GM18519 (cell line): ENCODE measurements at regions not wholly inside any gene's neighbourhood (a gene's known extent, or its start where the extent isn't known, plus 50 kb on each side); places are given as distances from the start of the nearest gene placed in this dataset.
"Not testable (repeated sequence)": the region's sequence is repeated elsewhere in the genome, so short reads cannot be mapped to it uniquely, and the experiment has no call there.

Experiments
- ATAC-seq: cut with Tn5 transposase; IDR thresholded peaks from one replicate; pipeline ENCODE4 v1.9.1; 2021; ENCODE audit warnings: mild to moderate bottlenecking, moderate library complexity; ENCODE audit not compliant: unreplicated experiment, low FRiP score

DNA sequence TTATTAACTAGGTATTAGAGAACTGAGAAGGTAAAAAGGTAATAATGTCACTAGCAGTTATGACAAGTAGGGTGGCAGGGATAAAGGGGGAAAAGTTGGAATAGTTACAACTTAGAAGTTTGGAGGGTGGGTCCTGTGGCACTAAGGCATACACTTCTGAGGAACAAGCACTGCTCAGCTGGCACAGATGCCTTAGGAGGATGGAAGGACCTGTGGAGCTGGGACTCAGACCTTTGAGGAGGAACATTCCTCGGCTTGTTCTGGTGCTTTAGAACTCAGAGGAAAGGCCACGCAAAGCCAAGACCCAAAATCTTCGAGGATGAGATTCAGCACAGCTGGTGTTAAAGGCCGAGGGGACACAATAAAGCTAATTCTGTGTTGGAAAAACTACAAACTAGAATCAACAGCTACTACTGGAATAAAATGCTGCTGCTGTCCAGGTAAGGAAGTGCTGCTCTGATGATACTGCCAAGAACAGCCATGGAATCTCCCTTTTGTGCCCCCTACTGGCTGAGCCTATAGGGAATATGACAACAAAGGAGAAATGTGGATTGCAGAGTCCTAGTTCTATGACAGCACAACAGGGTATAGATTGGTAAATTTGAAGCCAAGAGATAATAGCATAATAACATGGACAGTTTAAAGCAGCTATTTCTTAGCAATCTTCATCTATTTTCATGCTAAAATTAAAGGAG is 126.7 kb downstream of the SLC25A46 start:
- ATAC-seq, result peak; percentile 70

DNA sequence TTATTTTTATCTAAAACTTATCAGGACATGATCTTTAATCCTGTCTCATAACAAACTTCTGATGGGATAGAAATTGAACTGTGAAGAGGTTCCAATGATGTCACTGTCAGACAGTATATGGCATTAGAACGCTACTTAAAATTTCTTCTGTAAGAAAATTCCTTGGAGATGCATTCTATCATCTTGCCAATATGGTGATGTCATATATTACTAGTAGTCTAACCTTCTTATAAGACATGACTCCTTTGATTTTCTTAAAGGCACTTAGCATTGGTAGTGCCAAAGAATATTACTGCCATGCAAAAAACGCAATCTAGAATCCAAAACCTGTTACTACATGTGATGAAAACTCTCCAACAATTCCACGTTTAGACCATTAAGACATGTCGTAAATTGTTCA is 131.1 kb downstream of the SLC25A46 start:
- ATAC-seq, result no peak

DNA sequence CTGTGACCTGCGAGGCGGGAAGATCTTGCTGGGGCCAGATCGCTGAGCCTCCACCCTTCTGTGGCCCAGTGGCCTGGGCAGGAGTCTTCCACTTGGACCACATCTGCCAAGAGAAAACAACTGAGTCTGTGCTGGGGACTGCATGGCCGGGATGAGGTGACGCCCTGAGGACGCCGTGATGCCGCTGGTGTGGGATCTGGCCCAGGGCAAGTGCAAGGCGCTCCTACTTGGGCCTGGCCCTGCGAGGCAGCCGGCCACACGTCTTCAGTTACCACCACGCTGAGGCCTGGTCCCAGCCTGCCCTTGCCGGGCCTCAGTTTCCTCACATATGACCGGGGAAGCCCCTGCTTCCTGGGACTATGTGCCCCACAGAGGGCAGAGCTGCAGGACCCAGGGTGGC is 133.4 kb downstream of the SLC25A46 start:
- no peak for ATAC-seq

- no peak for ATAC-seq
Measured at GRCh38 chr5:110872963-110873362, 134.2 kb downstream of the SLC25A46 start.

- ATAC-seq, result no peak
Measured at GRCh38 chr5:110873773-110874437, 135.1 kb downstream of the SLC25A46 start.

- ATAC-seq, result not testable (repeated sequence)
Measured at GRCh38 chr5:110875115-110875514, 136.3 kb downstream of the SLC25A46 start.

DNA sequence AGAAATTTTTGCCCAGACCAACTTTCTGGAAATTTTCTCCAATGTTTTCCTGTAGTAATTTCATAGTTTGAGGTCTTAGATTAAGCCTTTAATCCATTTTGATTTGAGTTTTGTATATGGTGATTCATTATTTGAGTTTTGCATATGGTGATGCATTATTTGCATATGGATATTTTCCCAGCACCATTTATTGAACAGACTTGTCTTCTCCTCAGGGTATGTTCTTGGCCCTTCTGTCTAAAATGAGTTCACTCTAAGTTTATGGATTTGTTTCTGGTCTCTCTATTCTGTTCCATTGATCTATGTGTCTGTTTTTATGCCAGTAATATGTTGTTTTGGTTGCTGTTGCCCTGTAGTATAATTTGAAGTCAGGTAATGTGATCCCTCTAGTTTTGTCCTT is 139.3 kb downstream of the SLC25A46 start:
- ATAC-seq, result no peak

GRCh38 chr5:110879675-110880074 is 140.9 kb downstream of the SLC25A46 start:
- ATAC-seq, result no peak

DNA sequence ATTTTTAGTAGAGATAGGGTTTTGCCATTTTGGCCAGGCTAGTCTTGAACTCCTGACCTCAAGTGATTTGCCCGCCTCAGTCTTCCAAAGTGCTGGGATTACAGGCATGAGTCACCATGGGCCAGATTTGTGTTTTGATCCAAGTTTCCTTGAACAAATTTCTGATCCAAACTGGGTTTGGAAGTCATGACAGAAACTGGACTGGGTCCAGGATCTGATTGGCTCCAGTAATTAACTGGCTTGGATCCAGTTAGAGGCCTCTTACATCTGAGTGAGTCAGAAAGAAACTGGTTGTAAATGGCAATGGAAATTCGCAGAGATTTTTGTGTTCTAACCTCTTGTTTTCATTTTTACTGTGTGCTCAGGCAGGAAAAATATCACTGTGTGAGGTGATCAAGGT is 141.6 kb downstream of the SLC25A46 start:
- ATAC-seq, result no peak

GRCh38 chr5:110884005-110884404 is 145.2 kb downstream of the SLC25A46 start:
- no peak for ATAC-seq

DNA sequence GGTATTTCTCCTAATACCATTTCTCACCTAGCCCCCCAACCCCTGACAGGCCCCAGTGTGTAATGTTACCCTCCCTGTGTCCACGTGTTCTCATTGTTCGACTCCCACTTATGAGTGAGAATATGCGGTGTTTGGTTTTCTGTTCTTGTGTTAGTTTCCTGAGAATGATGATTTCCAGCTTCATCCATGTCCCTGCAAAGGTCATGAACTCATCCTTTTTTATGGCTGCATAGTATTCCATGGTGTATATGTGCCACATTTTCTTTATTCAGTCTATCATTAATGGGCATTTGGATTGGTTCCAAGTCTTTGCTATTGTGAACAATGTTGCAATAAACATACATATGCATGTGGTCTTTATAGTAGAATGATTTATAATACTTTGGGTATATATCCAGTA is 148.4 kb downstream of the SLC25A46 start:
- ATAC-seq, result not testable (repeated sequence)

- ATAC-seq, result not testable (repeated sequence)
Measured at GRCh38 chr5:110893854-110894483, 155.2 kb downstream of the SLC25A46 start.

DNA sequence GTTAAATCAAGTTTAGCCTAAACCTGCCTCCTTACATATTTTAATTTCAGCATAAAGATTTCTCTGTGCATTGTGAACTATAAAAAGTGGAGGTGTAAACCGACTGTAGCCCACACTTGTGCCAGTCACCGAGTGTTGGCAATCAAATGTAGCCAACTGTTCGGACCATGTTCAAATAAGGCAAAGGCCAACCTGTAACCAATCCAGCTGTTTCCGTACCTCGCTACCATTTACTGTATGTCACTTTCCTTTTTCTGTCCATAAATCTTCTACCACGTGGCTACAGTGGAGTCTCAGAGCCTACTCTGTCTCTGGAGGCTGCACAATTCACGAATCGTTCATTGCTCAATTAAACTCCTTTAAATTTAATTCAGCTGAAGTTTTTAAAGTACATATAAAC is 156.0 kb downstream of the SLC25A46 start:
- ATAC-seq, result no peak

DNA sequence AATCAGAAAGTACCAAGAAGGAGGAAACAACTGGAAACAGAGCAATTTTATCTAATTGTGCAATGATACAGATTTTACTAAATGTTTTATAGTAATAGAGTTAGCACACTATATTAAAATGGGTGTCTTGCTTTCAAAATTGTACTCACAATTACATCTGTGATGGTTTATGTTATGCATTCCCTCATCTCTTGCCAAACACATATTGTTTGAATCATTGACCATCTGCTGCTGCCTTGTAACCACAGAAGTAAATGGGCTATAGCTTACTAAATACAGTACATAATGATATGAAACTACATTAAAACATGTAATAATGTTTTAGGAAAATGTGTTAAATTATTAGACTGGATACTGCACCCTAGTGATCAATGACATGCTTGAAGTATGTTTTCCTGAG is 158.1 kb downstream of the SLC25A46 start:
- ATAC-seq, result no peak

DNA sequence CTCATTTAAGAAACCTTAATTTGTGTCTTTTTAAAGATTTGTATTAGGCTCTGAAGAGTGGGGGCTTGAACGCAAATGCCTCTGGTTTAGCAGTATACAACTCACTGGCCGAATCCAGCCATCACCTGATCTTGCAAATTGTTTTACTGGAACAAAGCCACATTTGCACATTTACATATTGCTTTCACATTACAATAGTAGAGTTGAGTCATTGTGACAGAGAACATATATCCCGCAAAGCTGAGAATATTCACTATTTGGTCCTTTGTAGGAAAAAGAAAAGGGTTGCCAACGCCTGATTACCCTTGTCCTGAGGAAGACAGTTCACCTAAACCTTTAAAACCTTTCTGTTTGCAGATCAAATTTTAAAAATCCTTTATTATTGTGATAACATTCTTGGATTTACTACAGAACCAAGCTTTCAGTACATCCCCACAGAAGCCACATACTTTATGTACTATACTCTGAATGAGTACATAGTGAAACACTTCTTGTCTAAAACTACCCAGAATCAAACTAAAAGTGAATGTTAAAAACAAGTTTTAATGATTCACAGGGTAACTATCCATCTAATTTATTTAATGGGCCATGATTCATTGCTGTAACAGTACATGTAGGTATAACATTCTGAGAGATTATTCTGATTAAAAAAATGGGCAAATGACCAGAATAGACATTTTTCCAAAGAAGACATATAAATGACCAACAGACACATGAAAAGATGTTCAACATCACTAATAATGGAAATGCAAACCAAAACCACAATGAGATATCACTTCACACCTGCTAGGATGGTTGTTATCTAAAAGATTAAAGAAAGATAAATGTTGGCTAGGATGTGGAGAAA is 161.0 kb downstream of the SLC25A46 start:
- ATAC-seq, result peak; percentile 81

GRCh38 chr5:110900829-110901228 is 162.0 kb downstream of the SLC25A46 start:
- ATAC-seq, result no peak

DNA sequence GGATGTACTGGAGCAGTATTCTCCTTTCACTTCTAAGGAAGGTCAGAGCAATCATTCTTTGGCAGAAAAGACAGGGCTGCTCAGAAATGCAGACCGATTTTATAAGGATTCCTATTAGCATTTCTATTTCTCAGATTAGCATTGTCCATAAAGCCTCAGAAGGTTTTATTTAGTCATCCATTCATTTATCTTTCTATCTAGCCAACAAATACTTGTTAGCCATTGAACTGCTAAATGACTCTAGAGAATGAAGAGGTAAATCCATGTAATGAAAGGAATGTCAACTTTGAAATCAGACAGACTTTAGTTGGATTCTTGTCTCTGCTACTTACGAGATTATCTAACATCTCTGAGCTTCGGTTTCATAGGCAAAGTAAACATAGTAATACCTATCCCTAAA is 165.2 kb downstream of the SLC25A46 start:
- no peak for ATAC-seq

GRCh38 chr5:110908848-110909247 is 162.7 kb upstream of the TSLP start:
- ATAC-seq, result no peak

DNA sequence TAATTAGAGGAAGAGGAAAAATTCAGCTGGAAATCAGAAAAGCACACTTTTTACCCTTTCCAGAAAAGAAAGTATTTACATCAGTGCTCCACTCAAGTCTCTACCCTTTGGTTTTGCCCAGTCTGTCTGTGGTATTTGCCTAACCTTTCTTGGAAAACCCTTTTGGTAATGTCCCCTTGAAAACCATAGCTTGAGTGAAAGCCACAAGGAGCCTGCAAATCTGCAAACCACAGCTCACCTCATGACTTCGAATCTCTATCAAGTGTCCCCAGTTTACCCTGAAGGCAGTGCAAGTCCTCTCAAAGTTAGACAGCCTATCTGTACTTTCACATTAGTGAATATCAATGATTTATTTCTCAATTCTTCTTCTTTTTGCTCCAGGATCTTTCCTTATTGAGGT is 162.1 kb upstream of the TSLP start:
- no peak for ATAC-seq

GRCh38 chr5:110909950-110910349 is 161.6 kb upstream of the TSLP start:
- no peak for ATAC-seq

- ATAC-seq, result no peak
Measured at GRCh38 chr5:110913221-110913620, 158.3 kb upstream of the TSLP start.
